ENCODE measurements at regions not wholly inside any gene's neighbourhood (a gene's known extent, or its start where the extent isn't known, plus 50 kb on each side); places are given as distances from the start of the nearest gene placed in this dataset.

- TF ChIP-seq POLR2A (IDR thresholded peaks at IDR 0.05; ENCODE audit: extremely low read depth, insufficient read length) (no peak), CTCF (IDR thresholded peaks at IDR 0.05; ENCODE audit: low read depth, low read length) (no peak), MAX (IDR thresholded peaks at IDR 0.05; ENCODE audit: low read depth, low read length) (no peak), MYC (IDR thresholded peaks at IDR 0.05; ENCODE audit: low read depth, low read length) (no peak)
These were observed 249.1 kb upstream of the PREP start for GRCh38 chr6:105651969-105652368.
